SK-N-SH treated with all-trans-retinoic acid at 6 μM for 48 hours (cell line): ENCODE measurements at regions not wholly inside any gene's neighbourhood (a gene's known extent, or its start where the extent isn't known, plus 50 kb on each side); places are given as distances from the start of the nearest gene placed in this dataset.

Experiments used
- BACH2 ChIP-seq: fragments of 250-450 bp; sonication (Bioruptor Pico); IDR thresholded peaks from 2 replicates; pipeline ENCODE4 v1.9.0; 2021; ENCODE audit warnings: mild to moderate bottlenecking, borderline replicate concordance
- RARB ChIP-seq: fragments of 250-450 bp; sonication (Bioruptor Pico); IDR thresholded peaks from 2 replicates; pipeline ENCODE4 v1.8.0; 2021; ENCODE audit warnings: mild to moderate bottlenecking, moderate library complexity
- ZNF565 ChIP-seq: fragments of 450-650 bp; formaldehyde crosslinking; conservative IDR thresholded peaks from 2 replicates; pipeline ENCODE4 v1.5.0; 2020; ENCODE audit warnings: low read depth, mild to moderate bottlenecking, moderate library complexity
- TF ChIP-seq, protein P1 (sequence below): fragments of 250-450 bp; sonication (Bioruptor Pico); IDR thresholded peaks from 2 replicates; pipeline ENCODE4 v1.5.1; 2020; ENCODE audit warnings: low read depth, mild to moderate bottlenecking, moderate library complexity

DNA sequence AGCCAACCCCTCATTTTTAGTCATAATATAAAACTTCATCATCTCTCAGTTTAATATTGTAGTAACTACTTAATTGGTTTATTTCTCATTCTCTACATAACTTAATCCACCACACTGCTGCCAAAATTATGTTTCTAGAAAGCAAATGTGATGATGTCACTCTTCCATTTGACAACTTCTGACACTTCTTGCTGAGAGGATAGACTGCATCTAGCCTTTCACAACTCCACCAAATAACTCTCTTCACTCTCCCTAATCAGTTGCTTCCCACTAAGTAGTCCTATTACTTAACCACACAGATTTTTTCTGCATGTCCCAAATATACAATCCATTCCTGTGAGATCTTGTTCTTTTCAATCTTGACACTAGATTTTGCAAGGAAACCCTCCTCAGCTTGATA is 951.3 kb downstream of the EPHA7 start:
- TF ChIP-seq ZNF565 (CRISPR knock-in tag) = no peak
- no peak for TF ChIP-seq BACH2 (CRISPR knock-in tag)
- TF ChIP-seq, protein P1, sequence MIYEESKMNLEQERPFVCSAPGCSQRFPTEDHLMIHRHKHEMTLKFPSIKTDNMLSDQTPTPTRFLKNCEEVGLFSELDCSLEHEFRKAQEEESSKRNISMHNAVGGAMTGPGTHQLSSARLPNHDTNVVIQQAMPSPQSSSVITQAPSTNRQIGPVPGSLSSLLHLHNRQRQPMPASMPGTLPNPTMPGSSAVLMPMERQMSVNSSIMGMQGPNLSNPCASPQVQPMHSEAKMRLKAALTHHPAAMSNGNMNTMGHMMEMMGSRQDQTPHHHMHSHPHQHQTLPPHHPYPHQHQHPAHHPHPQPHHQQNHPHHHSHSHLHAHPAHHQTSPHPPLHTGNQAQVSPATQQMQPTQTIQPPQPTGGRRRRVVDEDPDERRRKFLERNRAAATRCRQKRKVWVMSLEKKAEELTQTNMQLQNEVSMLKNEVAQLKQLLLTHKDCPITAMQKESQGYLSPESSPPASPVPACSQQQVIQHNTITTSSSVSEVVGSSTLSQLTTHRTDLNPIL (CRISPR knock-in tag) = no peak
- TF ChIP-seq RARB (CRISPR knock-in tag) = no peak
